ENCODE measurements at regions not wholly inside any gene's neighbourhood (a gene's known extent, or its start where the extent isn't known, plus 50 kb on each side); places are given as distances from the start of the nearest gene placed in this dataset.

GRCh38 chr7:94276795-94277194 is 117.9 kb upstream of the COL1A2 start:
- dilution Hi-C loops (cut with MboI; ENCODE audit: extremely low pct_ligation_motif_present, low sequenced_read_pairs) (loop anchor here (25.0 kb wide), 1 partner anchor 161 kb away; no protein-coding TSS in a partner anchor), intact Hi-C loops (cut with micrococcal nuclease) (loop anchor here (1.0 to 5.0 kb wide), 5 partner anchors 188 to 561 kb away; no protein-coding TSS in a partner anchor)
- no peak overlapping the region for H3K9ac ChIP-seq (replicated peaks; ENCODE audit: extremely low read depth, insufficient read depth, low read length)
- H3K36me3 ChIP-seq (ENCODE audit: control insufficient read depth in 2 of 2, extremely low read depth in 1 of 2, insufficient read depth in 2 of 2, low read length in 2 of 2), result no peaks in the 10 kb centered on the region
- H3K4me2 ChIP-seq (ENCODE audit: insufficient read depth, low read length), result no peak overlapping the region
- H4K20me1 ChIP-seq (replicated peaks; ENCODE audit: control insufficient read depth, extremely low read depth, insufficient read depth, low read length), result no peaks in the 10 kb centered on the region
- POLR2A ChIA-PET, result no interaction called here
- no peak overlapping the region for H3K4me3 ChIP-seq (replicated peaks in 1 of 3; ENCODE audit: insufficient read depth in 1 of 3, low read depth in 1 of 3, low read length in 3 of 3)
- CTCF ChIA-PET, result interaction anchor here (0.8 to 1.5 kb wide), 7 partner anchors 22 to 563 kb away, joined by 3 to 6 read pairs (median 3); partner anchors contain the start of gene COL1A2
- no peaks in the 10 kb centered on the region for H3K27me3 ChIP-seq (ENCODE audit: control insufficient read depth in 2 of 2, insufficient read depth in 2 of 2, low read length in 2 of 2)
- no peaks in the 10 kb centered on the region for H3K79me2 ChIP-seq (ENCODE audit: control insufficient read depth, insufficient read depth, low read length)
- no peaks in the 10 kb centered on the region for H3K4me1 ChIP-seq (ENCODE audit: control insufficient read depth, extremely low read depth, insufficient read depth, low read length)
- no TSS peak for BruUV-seq (replicated peaks)
- TF ChIP-seq CTCF (IDR thresholded peaks at IDR 0.05; ENCODE audit: extremely low read depth in 1 of 2, insufficient read depth in 1 of 2, low read depth in 1 of 2, low read length in 2 of 2), result peak; percentile 25 to 29
- no peak for TF ChIP-seq MAX (IDR thresholded peaks at IDR 0.05; ENCODE audit: insufficient read depth, insufficient read length)
- no peak for TF ChIP-seq FOS (IDR thresholded peaks at IDR 0.05; ENCODE audit: borderline replicate concordance, insufficient read depth, low read length)
- no peak for TF ChIP-seq JUN (IDR thresholded peaks at IDR 0.05; ENCODE audit: borderline replicate concordance, insufficient read depth, insufficient read length, low read depth)
- no peak for TF ChIP-seq POLR2AphosphoS5 (IDR thresholded peaks at IDR 0.05; ENCODE audit: insufficient read depth, low read depth, low read length)
- H2AFZ ChIP-seq (ENCODE audit: low read depth, low read length), result no peak overlapping the region
- no peaks in the 10 kb centered on the region for H3K9me3 ChIP-seq (replicated peaks; ENCODE audit: control insufficient read depth, insufficient read depth, low read length)
- DNase-seq (ENCODE audit: low read depth, low spot score) (peak; percentile 57), FAIRE-seq (peak; percentile 79)
- no peak overlapping the region for H3K27ac ChIP-seq (ENCODE audit: insufficient read depth, low read depth, low read length)
- H3K9me1 ChIP-seq (replicated peaks; ENCODE audit: control insufficient read depth, extremely low read depth, insufficient read depth, low read length), result no peaks in the 10 kb centered on the region
